Endothelial cell (in vitro differentiated cells): ENCODE measurements at regions not wholly inside any gene's neighbourhood (a gene's known extent, or its start where the extent isn't known, plus 50 kb on each side); places are given as distances from the start of the nearest gene placed in this dataset.

Source experiments
- DNase-seq: peaks from one replicate; pipeline ENCODE4 v3.0.0; 2021; ENCODE audit warnings: low spot score
- H3K27ac Mint-ChIP-seq: one replicate; pipeline ENCODE4 v1.8.0; 2021; ENCODE audit warnings: mixed read lengths, inconsistent platforms; ENCODE audit not compliant: unreplicated experiment
- H3K27me3 Mint-ChIP-seq: one replicate; pipeline ENCODE4 v1.8.0; 2021; ENCODE audit warnings: mild to moderate bottlenecking, moderate library complexity, mixed read lengths, inconsistent platforms; ENCODE audit not compliant: unreplicated experiment
- H3K36me3 Mint-ChIP-seq: one replicate; pipeline ENCODE4 v1.8.0; 2021; ENCODE audit warnings: mild to moderate bottlenecking, low read depth, mixed read lengths, inconsistent platforms; ENCODE audit not compliant: unreplicated experiment
- H3K4me1 Mint-ChIP-seq: one replicate; pipeline ENCODE4 v1.8.0; 2021; ENCODE audit warnings: mild to moderate bottlenecking, mixed read lengths, inconsistent platforms; ENCODE audit not compliant: unreplicated experiment
- H3K4me3 Mint-ChIP-seq: one replicate; pipeline ENCODE4 v1.8.0; 2021; ENCODE audit warnings: mild to moderate bottlenecking, mixed read lengths, inconsistent platforms; ENCODE audit not compliant: unreplicated experiment
- H3K9me3 Mint-ChIP-seq: one replicate; pipeline ENCODE4 v1.8.0; 2021; ENCODE audit warnings: mixed read lengths, inconsistent platforms; ENCODE audit not compliant: unreplicated experiment
- CTCF ChIP-seq: fragments of 200-600 bp; sonication (generic); IDR thresholded peaks from one replicate; pipeline ENCODE4 v1.5.0; 2021; ENCODE audit warnings: antibody characterized with exemption; ENCODE audit not compliant: unreplicated experiment

GRCh38 chr1:214899908-214900460 is 182.6 kb upstream of the KCNK2 start:
- H3K4me1 Mint-ChIP-seq, result peaks cover 8% of the 10 kb centered on the region
- no peak for DNase-seq
- H3K4me3 Mint-ChIP-seq, result no peak overlapping the region
- H3K9me3 Mint-ChIP-seq, result no peaks in the 10 kb centered on the region
- H3K36me3 Mint-ChIP-seq, result no peaks in the 10 kb centered on the region
- H3K27me3 Mint-ChIP-seq, result no peaks in the 10 kb centered on the region
- no peak for TF ChIP-seq CTCF
- no peak overlapping the region for H3K27ac Mint-ChIP-seq

GRCh38 chr1:214900590-214900989 is 181.9 kb upstream of the KCNK2 start:
- Mint-ChIP-seq H3K27me3 (no peaks in the 10 kb centered on the region), H3K27ac (no peak overlapping the region), H3K4me1 (peaks cover 8% of the 10 kb centered on the region), H3K9me3 (no peaks in the 10 kb centered on the region), H3K4me3 (no peak overlapping the region), H3K36me3 (no peaks in the 10 kb centered on the region)
- no peak for TF ChIP-seq CTCF
- no peak for DNase-seq

- H3K36me3 Mint-ChIP-seq, result no peaks in the 10 kb centered on the region
- no peaks in the 10 kb centered on the region for H3K27me3 Mint-ChIP-seq
- H3K27ac Mint-ChIP-seq, result no peak overlapping the region
- H3K4me3 Mint-ChIP-seq, result no peak overlapping the region
- no peaks in the 10 kb centered on the region for H3K9me3 Mint-ChIP-seq
- DNase-seq, result no peak
- peaks cover 8% of the 10 kb centered on the region for H3K4me1 Mint-ChIP-seq
- no peak for TF ChIP-seq CTCF
Measured at GRCh38 chr1:214901718-214902117, 180.8 kb upstream of the KCNK2 start.

GRCh38 chr1:214902636-214903320 is 179.8 kb upstream of the KCNK2 start:
- Mint-ChIP-seq H3K36me3 (no peaks in the 10 kb centered on the region), H3K27me3 (no peaks in the 10 kb centered on the region), H3K4me1 (no peaks in the 10 kb centered on the region), H3K9me3 (no peaks in the 10 kb centered on the region), H3K27ac (no peak overlapping the region), H3K4me3 (no peak overlapping the region)
- DNase-seq, result no peak
- TF ChIP-seq CTCF, result no peak

GRCh38 chr1:214912127-214912526 is 170.4 kb upstream of the KCNK2 start:
- TF ChIP-seq CTCF, result no peak
- DNase-seq, result no peak
- peaks cover 2% of the 10 kb centered on the region for H3K4me1 Mint-ChIP-seq
- H3K27ac Mint-ChIP-seq, result no peak overlapping the region
- H3K36me3 Mint-ChIP-seq, result no peaks in the 10 kb centered on the region
- no peaks in the 10 kb centered on the region for H3K27me3 Mint-ChIP-seq
- H3K9me3 Mint-ChIP-seq, result no peaks in the 10 kb centered on the region
- H3K4me3 Mint-ChIP-seq, result no peak overlapping the region
